ENCODE measurements at regions not wholly inside any gene's neighbourhood (a gene's known extent, or its start where the extent isn't known, plus 50 kb on each side); places are given as distances from the start of the nearest gene placed in this dataset.

- no peaks in the 10 kb centered on the region for H3K27me3 ChIP-seq (ENCODE audit: control insufficient read depth in 1 of 2, insufficient read depth in 2 of 2, low read length in 2 of 2)
- Mint-ChIP-seq H3K27me3 (no peaks in the 10 kb centered on the region), H3K9me3 (peaks cover 15% of the 10 kb centered on the region), H3K4me3 (no peak overlapping the region), H3K36me3 (ENCODE audit: low read depth) (no peaks in the 10 kb centered on the region), H3K27ac (no peak overlapping the region), H3K4me1 (ENCODE audit: low read depth) (no peaks in the 10 kb centered on the region)
- no peak overlapping the region for H3K4me3 ChIP-seq (ENCODE audit: low read length)
- DNase-seq (no peak), ATAC-seq (ENCODE audit: poor library complexity) (no peak)
- intact Hi-C loops (cut with DNase I, micrococcal nuclease) = no loop called here
- POLR2A ChIA-PET = no interaction called here
- H3K9me3 ChIP-seq (ENCODE audit: control insufficient read depth in 1 of 2, insufficient read depth in 1 of 2, low read length in 2 of 2) = peaks cover 7 to 15% of the 10 kb centered on the region in 2 experiments
- TF ChIP-seq CTCF (IDR thresholded peaks at IDR 0.05) = no peak
- no peaks in the 10 kb centered on the region for H3K36me3 ChIP-seq (ENCODE audit: insufficient read depth, low read length)
- no peak overlapping the region for H3K27ac ChIP-seq (ENCODE audit: low read depth in 1 of 2, low read length in 2 of 2)
- CTCF ChIA-PET = no interaction called here
- no peaks in the 10 kb centered on the region for H3K4me1 ChIP-seq (ENCODE audit: insufficient read depth, low read length)
Measured at GRCh38 chr15:45962733-45963132, 327.9 kb downstream of the SQOR start.

GRCh38 chr15:45970542-45970941 lies 335.7 kb downstream of the SQOR start:
- Mint-ChIP-seq H3K4me1 (ENCODE audit: low read depth) (no peaks in the 10 kb centered on the region), H3K27me3 (no peaks in the 10 kb centered on the region), H3K9me3 (peaks cover 6% of the 10 kb centered on the region), H3K4me3 (no peak overlapping the region), H3K27ac (no peak overlapping the region), H3K36me3 (ENCODE audit: low read depth) (no peaks in the 10 kb centered on the region)
- Histone ChIP-seq H3K36me3 (ENCODE audit: insufficient read depth, low read length) (no peaks in the 10 kb centered on the region), H3K9me3 (ENCODE audit: control insufficient read depth in 1 of 2, insufficient read depth in 1 of 2, low read length in 2 of 2) (peaks cover 0 to 10% of the 10 kb centered on the region in 2 experiments), H3K27me3 (ENCODE audit: control insufficient read depth in 1 of 2, insufficient read depth in 2 of 2, low read length in 2 of 2) (peaks cover 0 to 3% of the 10 kb centered on the region in 2 experiments), H3K4me1 (ENCODE audit: insufficient read depth, low read length) (no peaks in the 10 kb centered on the region), H3K4me3 (ENCODE audit: low read length) (no peak overlapping the region), H3K27ac (ENCODE audit: low read depth in 1 of 2, low read length in 2 of 2) (no peak overlapping the region)
- no peak for DNase-seq
- intact Hi-C loops (cut with DNase I, micrococcal nuclease) = no loop called here
- TF ChIP-seq CTCF (IDR thresholded peaks at IDR 0.05) = peak; percentile 66
- no peak for ATAC-seq (ENCODE audit: poor library complexity)
- CTCF ChIA-PET = no interaction called here
- POLR2A ChIA-PET = no interaction called here

GRCh38 chr15:45980366-45980765 lies 345.5 kb downstream of the SQOR start:
- no peaks in the 10 kb centered on the region for H3K27me3 ChIP-seq (ENCODE audit: control insufficient read depth in 1 of 2, insufficient read depth in 2 of 2, low read length in 2 of 2)
- H3K4me3 ChIP-seq (ENCODE audit: low read length) = no peak overlapping the region
- Mint-ChIP-seq H3K4me3 (no peak overlapping the region), H3K36me3 (ENCODE audit: low read depth) (no peaks in the 10 kb centered on the region), H3K27ac (no peak overlapping the region), H3K9me3 (peaks cover 3% of the 10 kb centered on the region), H3K27me3 (no peaks in the 10 kb centered on the region), H3K4me1 (ENCODE audit: low read depth) (no peaks in the 10 kb centered on the region)
- CTCF ChIA-PET = no interaction called here
- no peaks in the 10 kb centered on the region for H3K4me1 ChIP-seq (ENCODE audit: insufficient read depth, low read length)
- DNase-seq = no peak
- H3K9me3 ChIP-seq (ENCODE audit: control insufficient read depth in 1 of 2, insufficient read depth in 1 of 2, low read length in 2 of 2) = no peaks in the 10 kb centered on the region
- ATAC-seq (ENCODE audit: poor library complexity) = no peak
- POLR2A ChIA-PET = no interaction called here
- intact Hi-C loops (cut with DNase I, micrococcal nuclease) = no loop called here
- no peak overlapping the region for H3K27ac ChIP-seq (ENCODE audit: low read depth in 1 of 2, low read length in 2 of 2)
- TF ChIP-seq CTCF (IDR thresholded peaks at IDR 0.05) = no peak
- no peaks in the 10 kb centered on the region for H3K36me3 ChIP-seq (ENCODE audit: insufficient read depth, low read length)

Measured in CD4-positive, alpha-beta T cell (primary cell).